Gastroesophageal sphincter (tissue), 3 donors: ENCODE measurements at regions not wholly inside any gene's neighbourhood (a gene's known extent, or its start where the extent isn't known, plus 50 kb on each side); places are given as distances from the start of the nearest gene placed in this dataset.

ENCODE experiments used
- EP300 ChIP-seq: sonication (generic); formaldehyde crosslinking; IDR thresholded peaks from one replicate; pipeline ENCODE4 v1.6.1; 2017; ENCODE audit warnings: antibody characterized with exemption, mild to moderate bottlenecking
- POLR2A ChIP-seq, 2 donors: fragments of 450-650 bp; IDR thresholded peaks; one replicate each; pipeline ENCODE4 v1.6.1; 2017; ENCODE audit warnings: antibody characterized with exemption in 2 of 2, mild to moderate bottlenecking in 2 of 2, moderate library complexity in 1 of 2
- POLR2AphosphoS5 ChIP-seq: sonication (generic); formaldehyde crosslinking; IDR thresholded peaks from one replicate; pipeline ENCODE4 v1.6.1; 2017; ENCODE audit warnings: antibody characterized with exemption
- TF ChIP-seq, protein P1 (sequence below), 4 experiments: fragments of 200-600 bp in 2 of 4; fragments of 450-650 bp in 2 of 4; sonication (generic) in 1 of 4; IDR thresholded peaks; one replicate each; pipeline ENCODE4 v1.5.1; 2017 to 2019; ENCODE audit warnings: antibody characterized with exemption in 4 of 4, mild to moderate bottlenecking in 2 of 4, moderate library complexity in 2 of 4

DNA sequence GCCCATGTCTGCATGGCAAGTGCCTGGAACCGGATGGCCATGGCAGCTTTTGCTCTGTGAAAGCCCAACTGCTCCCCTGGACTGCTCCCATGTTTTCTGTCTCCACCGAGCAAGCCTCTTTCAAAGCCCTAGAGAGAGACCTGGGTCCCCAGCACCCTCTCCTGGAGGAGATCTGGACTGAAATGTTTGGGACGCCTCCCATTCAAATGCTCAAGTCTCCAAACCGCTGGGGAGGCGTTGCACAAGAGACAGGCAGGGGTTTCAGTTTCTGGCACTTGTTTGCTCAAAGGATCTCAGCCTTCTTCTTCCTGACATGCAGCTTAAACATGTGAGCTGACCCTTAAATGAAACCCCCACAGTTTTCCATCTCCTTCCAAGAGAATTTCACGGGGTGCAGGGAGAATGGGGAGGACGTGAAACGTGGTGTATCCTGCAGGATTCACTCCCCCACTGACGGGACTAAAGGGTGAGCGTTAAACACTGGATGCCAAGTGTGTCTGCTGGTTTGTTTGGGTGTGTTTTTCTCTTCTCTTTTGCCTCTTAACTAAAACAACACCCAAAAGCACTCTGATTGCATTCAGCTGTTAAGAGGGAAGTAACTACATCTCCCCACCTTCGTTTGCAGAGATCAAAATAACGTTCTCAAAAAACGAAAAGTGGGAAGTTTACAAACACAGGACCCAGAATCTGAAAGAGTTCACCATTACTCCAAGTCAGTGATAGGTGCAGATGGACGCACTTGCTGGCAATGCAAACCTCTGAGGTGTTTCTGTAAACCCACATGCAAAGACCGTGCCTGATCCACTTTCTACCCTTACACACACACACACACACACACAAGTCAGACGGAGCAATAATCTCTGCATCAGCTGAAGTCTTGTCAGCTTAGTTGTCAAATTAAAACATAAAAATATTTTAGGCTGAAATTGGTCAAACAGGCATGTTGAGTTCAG is 256.9 kb downstream of the C16orf95 start:
- no peak for TF ChIP-seq POLR2A (IDR thresholded peaks at IDR 0.05)
- no peak for TF ChIP-seq POLR2AphosphoS5
- TF ChIP-seq, protein P1, sequence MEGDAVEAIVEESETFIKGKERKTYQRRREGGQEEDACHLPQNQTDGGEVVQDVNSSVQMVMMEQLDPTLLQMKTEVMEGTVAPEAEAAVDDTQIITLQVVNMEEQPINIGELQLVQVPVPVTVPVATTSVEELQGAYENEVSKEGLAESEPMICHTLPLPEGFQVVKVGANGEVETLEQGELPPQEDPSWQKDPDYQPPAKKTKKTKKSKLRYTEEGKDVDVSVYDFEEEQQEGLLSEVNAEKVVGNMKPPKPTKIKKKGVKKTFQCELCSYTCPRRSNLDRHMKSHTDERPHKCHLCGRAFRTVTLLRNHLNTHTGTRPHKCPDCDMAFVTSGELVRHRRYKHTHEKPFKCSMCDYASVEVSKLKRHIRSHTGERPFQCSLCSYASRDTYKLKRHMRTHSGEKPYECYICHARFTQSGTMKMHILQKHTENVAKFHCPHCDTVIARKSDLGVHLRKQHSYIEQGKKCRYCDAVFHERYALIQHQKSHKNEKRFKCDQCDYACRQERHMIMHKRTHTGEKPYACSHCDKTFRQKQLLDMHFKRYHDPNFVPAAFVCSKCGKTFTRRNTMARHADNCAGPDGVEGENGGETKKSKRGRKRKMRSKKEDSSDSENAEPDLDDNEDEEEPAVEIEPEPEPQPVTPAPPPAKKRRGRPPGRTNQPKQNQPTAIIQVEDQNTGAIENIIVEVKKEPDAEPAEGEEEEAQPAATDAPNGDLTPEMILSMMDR (IDR thresholded peaks at IDR 0.05), result no peak
- TF ChIP-seq EP300, result no peak
